MM.1S (cell line): ENCODE measurements at regions not wholly inside any gene's neighbourhood (a gene's known extent, or its start where the extent isn't known, plus 50 kb on each side); places are given as distances from the start of the nearest gene placed in this dataset.

ENCODE experiments used
- DNase-seq: peaks from one replicate; pipeline ENCODE4 v3.0.0-alpha.2; 2015
- H2AFZ ChIP-seq: fragments of 300-600 bp; sonication (generic); 2 replicates; pipeline ENCODE4 v1.6.0; 2016; ENCODE audit warnings: antibody characterized with exemption, low read length
- H3F3A ChIP-seq: fragments of 300-600 bp; sonication (generic); 2 replicates; pipeline ENCODE4 v1.6.1; 2016; ENCODE audit warnings: mild to moderate bottlenecking, antibody characterized with exemption, low read length, moderate library complexity, mixed read lengths; ENCODE audit not compliant: insufficient read depth
- H3K27ac ChIP-seq: fragments of 300-600 bp; sonication (generic); 2 replicates; pipeline ENCODE4 v1.5.1; 2016; ENCODE audit warnings: mild to moderate bottlenecking, low read length
- H3K27me3 ChIP-seq: fragments of 300-600 bp; sonication (generic); replicated peaks from 2 replicates; pipeline ENCODE4 v1.6.0; 2016; ENCODE audit warnings: low read length; ENCODE audit not compliant: insufficient read depth
- H3K36me3 ChIP-seq: fragments of 300-600 bp; sonication (generic); replicated peaks from 2 replicates; pipeline ENCODE4 v1.6.1; 2016; ENCODE audit warnings: mild to moderate bottlenecking, low read length, mixed read lengths; ENCODE audit not compliant: insufficient read depth
- H3K4me1 ChIP-seq: fragments of 300-600 bp; sonication (generic); 2 replicates; pipeline ENCODE4 v1.6.1; 2016; ENCODE audit warnings: low read length, mixed read lengths
- H3K4me2 ChIP-seq: fragments of 300-600 bp; sonication (generic); 2 replicates; pipeline ENCODE4 v1.6.0; 2016; ENCODE audit warnings: low read depth, low read length
- H3K4me3 ChIP-seq: fragments of 300-600 bp; sonication (generic); 2 replicates; pipeline ENCODE4 v1.5.1; 2016; ENCODE audit warnings: low read length, mixed read lengths
- H3K79me2 ChIP-seq: fragments of 300-600 bp; sonication (generic); 2 replicates; pipeline ENCODE4 v1.6.1; 2016; ENCODE audit warnings: mixed run types, low read length, mixed read lengths
- H3K9ac ChIP-seq: fragments of 300-600 bp; sonication (generic); 2 replicates; pipeline ENCODE4 v1.6.1; 2016; ENCODE audit warnings: low read length, mixed read lengths
- H3K9me2 ChIP-seq: fragments of 300-600 bp; sonication (generic); replicated peaks from 2 replicates; pipeline ENCODE4 v1.6.1; 2016; ENCODE audit warnings: mild to moderate bottlenecking, low read length, mixed read lengths; ENCODE audit not compliant: insufficient read depth
- H3K9me3 ChIP-seq: fragments of 300-600 bp; sonication (generic); replicated peaks from 2 replicates; pipeline ENCODE4 v1.6.1; 2016; ENCODE audit warnings: mild to moderate bottlenecking, low read length, mixed read lengths; ENCODE audit not compliant: insufficient read depth
- H4K20me1 ChIP-seq: fragments of 300-600 bp; sonication (generic); 2 replicates; pipeline ENCODE4 v1.6.1; 2016; ENCODE audit warnings: mild to moderate bottlenecking, low read length, moderate library complexity, mixed read lengths; ENCODE audit not compliant: insufficient read depth
- CTCF ChIP-seq: fragments of 300-600 bp; sonication (generic); IDR thresholded peaks from 2 replicates; pipeline ENCODE4 v1.5.1; 2016; ENCODE audit warnings: antibody characterized with exemption, low read length, mixed read lengths
- EZH2 ChIP-seq: fragments of 300-600 bp; sonication (generic); optimal IDR thresholded peaks from 2 replicates; pipeline ENCODE3; 2017; ENCODE audit warnings: low read depth, mild to moderate bottlenecking, antibody characterized with exemption, low read length, mixed read lengths
- EZH2phosphoT487 ChIP-seq: fragments of 300-600 bp; sonication (generic); IDR thresholded peaks from 2 replicates; pipeline ENCODE4 v1.6.1; 2018; ENCODE audit warnings: antibody characterized with exemption, low read length

GRCh38 chr11:70687716-70688115 is 289.4 kb downstream of the CTTN start:
- Histone ChIP-seq H3K27me3 (peaks cover 49% of the 10 kb centered on the region), H3K4me3 (no peak overlapping the region), H3K79me2 (no peaks in the 10 kb centered on the region), H3K9me3 (no peaks in the 10 kb centered on the region), H3K27ac (no peak overlapping the region), H3F3A (no peaks in the 10 kb centered on the region), H3K4me2 (no peak overlapping the region), H3K9me2 (no peaks in the 10 kb centered on the region), H3K9ac (no peak overlapping the region), H4K20me1 (no peaks in the 10 kb centered on the region), H3K4me1 (no peaks in the 10 kb centered on the region), H2AFZ (no peak overlapping the region), H3K36me3 (no peaks in the 10 kb centered on the region)
- no peak for TF ChIP-seq CTCF
- no peak for TF ChIP-seq EZH2
- no peak for TF ChIP-seq EZH2phosphoT487
- no peak for DNase-seq

- TF ChIP-seq EZH2 (no peak), CTCF (no peak), EZH2phosphoT487 (no peak)
- Histone ChIP-seq H3K27ac (no peak overlapping the region), H3K36me3 (no peaks in the 10 kb centered on the region), H4K20me1 (no peaks in the 10 kb centered on the region), H2AFZ (no peak overlapping the region), H3F3A (no peaks in the 10 kb centered on the region), H3K4me2 (no peak overlapping the region), H3K79me2 (no peaks in the 10 kb centered on the region), H3K9me3 (no peaks in the 10 kb centered on the region), H3K9me2 (no peaks in the 10 kb centered on the region), H3K4me3 (no peak overlapping the region), H3K9ac (no peak overlapping the region), H3K4me1 (no peaks in the 10 kb centered on the region), H3K27me3 (peaks cover 50% of the 10 kb centered on the region)
- DNase-seq = no peak
Measured at GRCh38 chr11:70688142-70688541, 289.8 kb downstream of the CTTN start.

GRCh38 chr11:70689764-70690163 is 291.4 kb downstream of the CTTN start:
- Histone ChIP-seq H3K9me2 (no peaks in the 10 kb centered on the region), H3F3A (no peaks in the 10 kb centered on the region), H3K79me2 (no peaks in the 10 kb centered on the region), H3K27me3 (peaks cover 61% of the 10 kb centered on the region), H3K4me1 (no peaks in the 10 kb centered on the region), H2AFZ (no peak overlapping the region), H3K9ac (no peak overlapping the region), H3K9me3 (no peaks in the 10 kb centered on the region), H4K20me1 (no peaks in the 10 kb centered on the region), H3K4me2 (no peak overlapping the region), H3K36me3 (no peaks in the 10 kb centered on the region), H3K27ac (no peak overlapping the region), H3K4me3 (no peak overlapping the region)
- no peak for DNase-seq
- no peak for TF ChIP-seq EZH2phosphoT487
- TF ChIP-seq CTCF = no peak
- no peak for TF ChIP-seq EZH2
